ENCODE measurements at regions not wholly inside any gene's neighbourhood (a gene's known extent, or its start where the extent isn't known, plus 50 kb on each side); places are given as distances from the start of the nearest gene placed in this dataset.
"Not testable (repeated sequence)": the region's sequence is repeated elsewhere in the genome, so short reads cannot be mapped to it uniquely, and the experiment has no call there.

- no peak for DNase-seq
Measured at GRCh38 chr2:187686416-187687024, 132.3 kb upstream of the TFPI start.

GRCh38 chr2:187687585-187687984, 133.3 kb upstream of the TFPI start:
- DNase-seq: no peak

GRCh38 chr2:187689372-187689771, 135.1 kb upstream of the TFPI start:
- DNase-seq: no peak

GRCh38 chr2:187693923-187694322, 139.7 kb upstream of the TFPI start:
- DNase-seq: no peak

GRCh38 chr2:187696644-187697043, 142.4 kb upstream of the TFPI start:
- DNase-seq: not testable (repeated sequence)

- DNase-seq: no peak
Measured at GRCh38 chr2:187698374-187699110, 144.3 kb upstream of the TFPI start.

GRCh38 chr2:187702157-187702556, 147.9 kb upstream of the TFPI start:
- DNase-seq: no peak

GRCh38 chr2:187708272-187708671, 154.0 kb upstream of the TFPI start:
- no peak for DNase-seq

- no peak for DNase-seq
Measured at GRCh38 chr2:187709065-187709464, 154.8 kb upstream of the TFPI start.

GRCh38 chr2:187710791-187711521, 156.7 kb upstream of the TFPI start:
- no peak for DNase-seq

- DNase-seq: no peak
Measured at GRCh38 chr2:187715590-187715989, 161.4 kb upstream of the TFPI start.

- no peak for DNase-seq
Measured at GRCh38 chr2:187716301-187716700, 162.1 kb upstream of the TFPI start.

GRCh38 chr2:187718092-187718491, 163.9 kb upstream of the TFPI start:
- no peak for DNase-seq

GRCh38 chr2:187719510-187719909, 165.3 kb upstream of the TFPI start:
- DNase-seq: no peak

- no peak for DNase-seq
Measured at GRCh38 chr2:187748958-187749357, 194.7 kb upstream of the TFPI start.

- DNase-seq: no peak
Measured at GRCh38 chr2:187749804-187750431, 195.7 kb upstream of the TFPI start.

GRCh38 chr2:187768995-187769394, 214.8 kb upstream of the TFPI start:
- no peak for DNase-seq

- no peak for DNase-seq
Measured at GRCh38 chr2:187769437-187769836, 215.2 kb upstream of the TFPI start.

GRCh38 chr2:187774551-187775071, 220.4 kb upstream of the TFPI start:
- no peak for DNase-seq

GRCh38 chr2:187775196-187775595, 221.0 kb upstream of the TFPI start:
- DNase-seq: no peak

- DNase-seq: no peak
Measured at GRCh38 chr2:187775651-187776050, 221.4 kb upstream of the TFPI start.

GRCh38 chr2:187782301-187782700, 228.1 kb upstream of the TFPI start:
- no peak for DNase-seq

GRCh38 chr2:187783446-187783845, 229.2 kb upstream of the TFPI start:
- DNase-seq: no peak
